Esophagus squamous epithelium (tissue), 5 donors: ENCODE measurements at regions not wholly inside any gene's neighbourhood (a gene's known extent, or its start where the extent isn't known, plus 50 kb on each side); places are given as distances from the start of the nearest gene placed in this dataset.

Experiments
- DNase-seq: peaks from one replicate; lab custom pipeline; 2025; lab: John Stamatoyannopoulos, UW
- H3K27ac ChIP-seq, 4 donors: fragments of 200-600 bp; sonication (generic); one replicate each; pipeline ENCODE4 v1.5.1; 2016 to 2019; ENCODE audit warnings: mild to moderate bottlenecking in 1 of 4
- H3K27me3 ChIP-seq, 4 donors: fragments of 200-600 bp; sonication (generic); 1 replicate in 3 of 4; 2 replicates in 1 of 4; pipeline versions ENCODE4 v1.5.1 to v1.6.0; 2017 to 2021; ENCODE audit warnings: antibody characterized with exemption in 1 of 4
- H3K36me3 ChIP-seq, 3 donors: fragments of 200-600 bp; sonication (generic); one replicate each; pipeline ENCODE4 v1.5.1; 2016 to 2019
- H3K4me1 ChIP-seq, 3 donors: fragments of 200-600 bp; sonication (generic); one replicate each; pipeline ENCODE4 v1.5.1; 2017 to 2019
- H3K4me3 ChIP-seq, 4 donors: fragments of 200-600 bp; sonication (generic); 1 replicate in 3 of 4; 2 replicates in 1 of 4; pipeline ENCODE4 v1.5.1; 2016 to 2019; ENCODE audit warnings: mild to moderate bottlenecking in 2 of 4, moderate library complexity in 1 of 4
- H3K9me3 ChIP-seq, 3 donors: fragments of 200-600 bp; sonication (generic); one replicate each; pipeline ENCODE4 v1.5.1; 2016 to 2019
- CTCF ChIP-seq, 6 experiments: fragments of 450-650 bp in 4 of 6; fragments of 200-600 bp in 2 of 6; sonication (generic) in 2 of 6; IDR thresholded peaks; one replicate each; pipeline ENCODE4 v1.5.1; 2016 to 2019; ENCODE audit warnings: antibody characterized with exemption in 6 of 6, mild to moderate bottlenecking in 4 of 6, moderate library complexity in 4 of 6
- POLR2A ChIP-seq, 4 donors: fragments of 450-650 bp; IDR thresholded peaks; one replicate each; pipeline ENCODE4 v1.6.1; 2017; ENCODE audit warnings: antibody characterized with exemption in 4 of 4, mild to moderate bottlenecking in 4 of 4, moderate library complexity in 3 of 4
- WGBS, 2 donors: methylation state at CpG; one replicate each; pipeline ENCODE4 v1.1.5; 2018; 5-methylcytosine and 5-hydroxymethylcytosine counted together
- intact Hi-C: fragments of 100-400 bp; cut with DNase I; formaldehyde crosslinking; loops from one replicate; pipeline ENCODE4 v1.15.0; 2022
- donor health status: DM: yes; HTN: yes; CAD: no.

GRCh38 chr11:109934151-109934550, 159.0 kb upstream of the ZC3H12C start:
- 60 to 82% methylated on average over 2 of the region's 2 CpGs for WGBS, 2 donors
- TF ChIP-seq CTCF (IDR thresholded peaks at IDR 0.05), result no peak
- no peak for TF ChIP-seq POLR2A (IDR thresholded peaks at IDR 0.05)
- Histone ChIP-seq H3K9me3 (no peaks in the 10 kb centered on the region), H3K27me3 (no peaks in the 10 kb centered on the region), H3K4me3 (no peak overlapping the region), H3K27ac (no peak overlapping the region), H3K36me3 (no peaks in the 10 kb centered on the region), H3K4me1 (no peaks in the 10 kb centered on the region)
- DNase-seq, result no peak
- intact Hi-C loops, result no loop called here

- DNase-seq, result no peak
- Histone ChIP-seq H3K4me3 (no peak overlapping the region), H3K9me3 (no peaks in the 10 kb centered on the region), H3K36me3 (no peaks in the 10 kb centered on the region), H3K4me1 (peaks cover 0 to 9% (median 0%) of the 10 kb centered on the region in 3 donors), H3K27ac (no peak overlapping the region), H3K27me3 (no peaks in the 10 kb centered on the region)
- intact Hi-C loops, result no loop called here
- WGBS, 2 donors, result 52 to 60% methylated on average over 2 of the region's 2 CpGs
- TF ChIP-seq CTCF (IDR thresholded peaks at IDR 0.05), result no peak
- TF ChIP-seq POLR2A (IDR thresholded peaks at IDR 0.05), result no peak
These were observed 156.5 kb upstream of the ZC3H12C start for GRCh38 chr11:109936661-109937180.

GRCh38 chr11:109937968-109938367, 155.2 kb upstream of the ZC3H12C start:
- no peaks in the 10 kb centered on the region for H3K9me3 ChIP-seq
- no peaks in the 10 kb centered on the region for H3K27me3 ChIP-seq
- intact Hi-C loops, result no loop called here
- DNase-seq, result no peak
- no peak overlapping the region for H3K4me3 ChIP-seq
- H3K36me3 ChIP-seq, result no peaks in the 10 kb centered on the region
- no peak overlapping the region for H3K27ac ChIP-seq
- H3K4me1 ChIP-seq, result peaks cover 0 to 9% (median 0%) of the 10 kb centered on the region in 3 donors
- TF ChIP-seq CTCF (IDR thresholded peaks at IDR 0.05) (no peak), POLR2A (IDR thresholded peaks at IDR 0.05) (no peak)

GRCh38 chr11:109939166-109939810, 153.9 kb upstream of the ZC3H12C start:
- intact Hi-C loops, result no loop called here
- H3K36me3 ChIP-seq, result no peaks in the 10 kb centered on the region
- 0% methylated on average over 1 of the region's 1 CpG for WGBS, 2 donors
- DNase-seq, result no peak
- peaks cover 0 to 9% (median 0%) of the 10 kb centered on the region in 3 donors for H3K4me1 ChIP-seq
- H3K4me3 ChIP-seq, result no peak overlapping the region
- H3K27me3 ChIP-seq, result no peaks in the 10 kb centered on the region
- H3K27ac ChIP-seq, result no peak overlapping the region
- peak in 5 of 6 experiments; percentile 40 to 66 (median 52) for TF ChIP-seq CTCF (IDR thresholded peaks at IDR 0.05)
- TF ChIP-seq POLR2A (IDR thresholded peaks at IDR 0.05), result no peak
- H3K9me3 ChIP-seq, result no peaks in the 10 kb centered on the region

GRCh38 chr11:109940816-109941215, 152.4 kb upstream of the ZC3H12C start:
- intact Hi-C loops, result no loop called here

More at GRCh38 chr11:109940816-109941215, 152.4 kb upstream of the ZC3H12C start:
- Histone ChIP-seq H3K9me3 (no peaks in the 10 kb centered on the region), H3K36me3 (no peaks in the 10 kb centered on the region), H3K27me3 (no peaks in the 10 kb centered on the region), H3K27ac (no peak overlapping the region), H3K4me1 (peaks cover 0 to 9% (median 0%) of the 10 kb centered on the region in 3 donors), H3K4me3 (no peak overlapping the region)
- 30 to 54% methylated on average over 8 of the region's 8 CpGs for WGBS, 2 donors
- DNase-seq, result no peak
- no peak for TF ChIP-seq POLR2A (IDR thresholded peaks at IDR 0.05)
- TF ChIP-seq CTCF (IDR thresholded peaks at IDR 0.05), result no peak
